GM12872 (cell line): ENCODE measurements at regions not wholly inside any gene's neighbourhood (a gene's known extent, or its start where the extent isn't known, plus 50 kb on each side); places are given as distances from the start of the nearest gene placed in this dataset.

Source experiments
- TF ChIP-seq, protein P1 (sequence below): IDR thresholded peaks from 3 replicates; pipeline ENCODE4 v1.5.1; 2011; ENCODE audit warnings: low read depth, mild to moderate bottlenecking, low read length, moderate library complexity; ENCODE audit not compliant: insufficient read depth

DNA sequence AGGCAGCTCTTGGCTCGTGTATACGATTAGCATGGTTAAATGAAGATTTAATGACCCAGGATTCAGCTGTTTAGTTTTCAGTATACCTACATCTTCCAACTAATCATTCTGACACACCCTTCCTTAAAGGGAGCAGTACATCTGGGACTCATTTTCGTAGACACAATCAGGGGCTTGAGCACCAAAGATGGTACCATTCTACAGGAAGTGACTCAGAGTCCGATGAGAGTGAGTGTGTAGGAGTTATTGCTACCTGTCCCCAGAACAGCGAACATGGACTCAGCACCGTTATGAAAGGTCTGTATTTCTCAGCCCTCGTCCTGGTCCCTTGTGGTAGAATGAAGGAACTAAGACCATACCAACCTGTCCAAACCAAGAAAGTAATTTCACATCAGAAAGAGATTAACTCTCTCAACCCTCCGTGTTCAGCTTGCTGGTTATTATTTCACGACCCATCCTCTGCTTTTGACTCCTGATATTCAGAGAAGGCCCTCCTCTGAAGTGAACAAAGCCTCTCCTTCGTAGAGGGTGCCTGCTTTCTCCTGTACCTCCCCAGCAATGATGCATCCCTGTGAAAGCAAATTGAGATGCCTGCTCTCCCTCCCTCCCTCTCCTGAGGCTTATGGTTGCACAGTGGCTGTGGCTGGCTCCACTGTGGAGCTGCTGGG lies 214.8 kb downstream of the MTX2 start:
- TF ChIP-seq, protein P1, sequence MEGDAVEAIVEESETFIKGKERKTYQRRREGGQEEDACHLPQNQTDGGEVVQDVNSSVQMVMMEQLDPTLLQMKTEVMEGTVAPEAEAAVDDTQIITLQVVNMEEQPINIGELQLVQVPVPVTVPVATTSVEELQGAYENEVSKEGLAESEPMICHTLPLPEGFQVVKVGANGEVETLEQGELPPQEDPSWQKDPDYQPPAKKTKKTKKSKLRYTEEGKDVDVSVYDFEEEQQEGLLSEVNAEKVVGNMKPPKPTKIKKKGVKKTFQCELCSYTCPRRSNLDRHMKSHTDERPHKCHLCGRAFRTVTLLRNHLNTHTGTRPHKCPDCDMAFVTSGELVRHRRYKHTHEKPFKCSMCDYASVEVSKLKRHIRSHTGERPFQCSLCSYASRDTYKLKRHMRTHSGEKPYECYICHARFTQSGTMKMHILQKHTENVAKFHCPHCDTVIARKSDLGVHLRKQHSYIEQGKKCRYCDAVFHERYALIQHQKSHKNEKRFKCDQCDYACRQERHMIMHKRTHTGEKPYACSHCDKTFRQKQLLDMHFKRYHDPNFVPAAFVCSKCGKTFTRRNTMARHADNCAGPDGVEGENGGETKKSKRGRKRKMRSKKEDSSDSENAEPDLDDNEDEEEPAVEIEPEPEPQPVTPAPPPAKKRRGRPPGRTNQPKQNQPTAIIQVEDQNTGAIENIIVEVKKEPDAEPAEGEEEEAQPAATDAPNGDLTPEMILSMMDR = no peak

DNA sequence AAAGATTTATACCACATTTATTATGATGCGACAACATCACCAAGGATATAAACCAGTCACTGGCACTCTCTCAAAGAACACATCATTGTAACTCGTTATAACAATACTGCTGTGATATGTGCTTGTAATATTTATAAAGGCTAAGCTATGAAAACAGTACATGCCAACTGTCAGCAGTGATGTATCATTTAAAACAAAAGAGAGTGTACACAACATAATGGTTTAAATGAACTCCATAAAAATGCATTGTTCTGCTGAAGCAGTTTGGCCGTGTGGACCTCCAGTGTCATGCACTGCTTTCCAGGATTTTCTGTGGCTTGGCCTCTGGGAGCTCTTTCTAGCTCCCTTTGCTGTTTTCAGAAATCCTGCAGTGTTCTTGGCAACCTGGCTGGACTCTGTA lies 215.6 kb downstream of the MTX2 start:
- TF ChIP-seq, protein P1 = no peak

DNA sequence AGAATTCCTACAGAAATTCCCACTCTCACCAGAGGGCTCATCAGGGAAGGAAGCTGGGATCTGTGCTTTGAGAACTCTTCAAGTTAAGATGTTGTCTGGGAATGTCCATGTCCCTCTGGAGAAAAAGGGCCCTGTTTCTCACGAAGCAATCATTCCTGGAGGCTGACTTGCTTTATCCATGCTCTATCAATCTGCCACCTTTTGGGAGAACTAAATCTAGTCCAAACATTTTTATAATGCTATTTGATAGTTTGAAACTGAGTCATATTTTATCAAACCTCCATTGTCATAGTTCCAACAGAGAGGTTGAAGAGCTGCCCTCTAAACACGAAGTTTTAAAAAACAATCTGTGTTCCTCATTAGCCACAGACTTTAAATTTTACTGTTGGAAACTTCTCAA lies 219.2 kb downstream of the MTX2 start:
- TF ChIP-seq, protein P1 = no peak

DNA sequence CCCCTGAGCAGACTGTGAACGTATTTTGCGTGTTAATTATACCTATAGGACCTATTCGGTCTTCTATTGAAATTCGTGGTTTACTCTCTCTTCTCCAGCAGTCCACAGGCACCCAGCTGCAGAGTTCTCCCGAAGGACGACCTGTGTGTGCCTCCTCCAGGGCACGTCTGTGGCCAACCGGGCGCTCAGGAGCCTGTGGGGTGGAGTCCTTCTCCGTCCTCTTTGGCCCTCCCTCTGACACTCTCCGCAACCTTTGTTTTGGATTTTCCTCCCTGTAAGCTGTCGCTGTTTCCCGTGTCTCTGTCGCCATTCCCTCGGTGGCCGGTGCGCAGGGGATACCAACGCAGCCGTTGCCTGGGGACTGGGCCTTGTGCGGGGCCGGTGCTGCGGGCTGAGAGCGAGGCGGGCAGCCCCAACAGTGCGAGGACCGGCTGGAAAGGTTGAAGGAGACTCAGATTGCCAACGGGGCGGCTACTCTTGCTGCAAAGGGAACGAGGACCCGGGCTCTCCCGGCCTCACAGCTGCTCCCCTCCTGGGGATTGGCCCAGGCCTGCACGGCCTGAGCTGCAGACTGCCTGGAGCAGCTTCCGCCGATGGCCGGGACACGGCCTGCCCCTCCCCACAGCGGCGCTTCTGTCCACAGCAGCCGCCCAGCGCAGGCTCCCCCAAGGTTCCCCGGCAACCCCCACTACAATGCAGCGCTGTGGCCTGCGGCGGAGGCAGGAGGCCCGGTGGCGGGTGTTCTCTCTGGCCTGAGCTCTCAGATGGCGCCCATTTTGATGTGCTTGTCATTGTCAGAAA lies 221.0 kb downstream of the MTX2 start:
- TF ChIP-seq, protein P1 = no peak

- TF ChIP-seq, protein P1 = no peak
Observed at GRCh38 chr2:176491172-176491904, 222.1 kb downstream of the MTX2 start.

DNA sequence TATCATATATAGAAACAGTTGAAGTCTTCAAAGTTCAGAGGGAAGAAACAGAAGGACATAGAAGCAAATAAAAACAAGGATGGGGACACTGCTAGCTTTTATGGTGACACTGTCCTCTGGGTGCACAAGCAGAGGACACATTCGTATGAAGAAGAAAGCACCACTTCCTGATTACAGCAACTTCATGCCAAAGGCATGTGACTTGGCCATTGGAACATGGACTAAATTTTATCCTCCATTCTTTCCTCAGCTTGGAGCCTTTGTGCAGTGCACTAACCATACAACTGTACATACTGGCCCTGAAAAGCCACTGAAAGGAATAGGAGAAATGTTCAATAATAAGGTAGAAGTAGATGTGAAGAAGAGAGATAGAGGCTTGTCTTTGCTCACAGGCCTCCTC lies 223.3 kb downstream of the MTX2 start:
- TF ChIP-seq, protein P1 = no peak

GRCh38 chr2:176493226-176493825 lies 224.1 kb downstream of the MTX2 start:
- TF ChIP-seq, protein P1 = no peak
